HG03469 (cell line): ENCODE measurements at regions not wholly inside any gene's neighbourhood (a gene's known extent, or its start where the extent isn't known, plus 50 kb on each side); places are given as distances from the start of the nearest gene placed in this dataset.

Experiments used
- ATAC-seq: cut with Tn5 transposase; IDR thresholded peaks from one replicate; pipeline ENCODE4 v1.9.1; 2021; ENCODE audit warnings: mild to moderate bottlenecking, moderate library complexity, moderate number of reproducible peaks; ENCODE audit not compliant: unreplicated experiment

DNA sequence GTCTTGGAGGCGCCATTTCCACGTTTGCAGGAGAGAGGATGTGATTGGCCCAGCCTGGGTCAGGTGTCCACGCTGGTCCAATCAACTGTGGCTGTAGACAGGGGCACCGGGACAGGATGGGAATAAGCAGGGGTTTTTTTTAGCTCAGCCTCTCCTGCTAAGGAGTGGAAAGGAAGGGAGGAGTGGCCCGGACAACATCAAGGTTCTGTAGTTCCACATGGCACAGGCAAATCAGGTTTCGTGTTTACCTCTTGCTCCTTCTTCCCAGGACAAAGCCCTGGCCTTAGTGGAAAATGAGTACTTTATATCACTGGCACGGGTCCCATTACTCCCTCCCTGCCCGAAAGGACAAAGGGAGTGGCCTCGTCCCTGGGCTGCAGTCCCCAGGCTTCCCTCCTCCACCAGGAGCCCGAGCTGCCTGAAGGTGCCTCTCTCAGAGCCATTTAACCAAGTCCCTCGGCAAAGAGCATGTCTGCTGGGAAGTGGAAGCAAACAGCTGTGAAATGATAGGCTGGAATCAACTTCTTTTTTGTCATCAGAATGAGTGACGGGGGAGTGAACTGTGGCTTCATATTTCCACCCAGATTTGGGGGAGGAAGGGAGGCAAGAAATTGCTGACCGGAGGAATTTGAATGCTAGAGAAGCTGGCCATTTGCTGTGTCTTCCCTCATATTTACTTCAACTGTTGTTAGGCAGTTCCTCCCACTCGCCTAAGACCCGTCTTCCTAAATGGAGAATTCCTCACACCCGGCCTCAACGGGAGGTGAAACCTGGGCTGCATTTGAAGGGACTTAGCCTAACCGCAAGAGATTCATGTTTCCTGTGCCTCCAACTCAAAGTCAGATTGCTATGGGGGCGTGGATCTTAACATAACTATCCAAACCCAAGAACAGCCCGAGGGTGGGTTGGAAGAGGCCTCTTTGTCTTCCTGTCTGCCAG, 84.9 kb upstream of the SLC44A3 start:
- no peak for ATAC-seq

GRCh38 chr1:94731891-94732290, 88.3 kb upstream of the SLC44A3 start:
- no peak for ATAC-seq

DNA sequence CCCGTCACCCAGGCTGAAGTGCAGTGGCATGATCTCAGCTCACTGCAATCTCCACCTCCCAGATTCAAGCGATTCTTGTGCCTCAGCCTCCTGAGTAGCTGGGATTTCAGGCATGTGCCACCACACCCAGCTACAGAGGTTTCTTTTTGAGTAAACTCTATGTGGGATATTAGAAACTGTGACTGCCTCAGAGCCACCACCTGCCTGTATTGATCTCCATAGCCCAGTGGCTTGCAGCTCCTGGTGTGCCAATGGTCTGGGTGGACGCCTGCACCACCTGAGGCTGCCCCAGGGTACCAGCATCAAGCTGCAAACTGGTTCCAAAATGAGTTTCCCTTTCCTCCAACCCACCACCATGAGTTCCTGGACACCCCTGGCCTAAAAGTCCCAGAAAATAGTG, 89.7 kb upstream of the SLC44A3 start:
- no peak for ATAC-seq

GRCh38 chr1:94729267-94729666, 90.9 kb upstream of the SLC44A3 start:
- ATAC-seq: no peak

GRCh38 chr1:94727846-94728715, 92.1 kb upstream of the SLC44A3 start:
- ATAC-seq: no peak

- ATAC-seq: no peak
These were observed 93.0 kb upstream of the SLC44A3 start for GRCh38 chr1:94726981-94727685.

- ATAC-seq: no peak
These were observed 94.6 kb upstream of the SLC44A3 start for GRCh38 chr1:94725566-94725965.

DNA sequence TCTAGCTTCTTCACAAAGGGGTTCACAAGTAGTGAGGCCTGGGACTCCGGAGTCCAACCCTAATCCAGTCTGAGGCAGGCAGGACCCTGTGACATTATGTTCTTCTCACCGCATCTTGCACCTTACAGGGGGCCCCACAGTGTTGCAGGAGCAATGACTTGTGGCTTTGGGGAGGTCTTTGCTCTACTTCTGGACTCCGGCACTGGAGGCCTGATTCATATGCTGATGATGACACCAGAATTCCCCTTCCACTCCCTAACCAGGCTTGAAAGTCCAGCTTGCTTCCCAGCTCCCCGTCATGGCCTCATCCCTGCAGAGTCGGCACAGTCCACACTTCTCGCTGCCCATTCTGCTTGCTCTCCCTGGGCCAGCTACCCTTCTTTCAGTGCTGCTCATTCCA, 96.3 kb upstream of the SLC44A3 start:
- ATAC-seq: no peak

- ATAC-seq: no peak
These were observed 96.7 kb upstream of the SLC44A3 start for GRCh38 chr1:94723463-94723862.

GRCh38 chr1:94722181-94722580, 98.0 kb upstream of the SLC44A3 start:
- ATAC-seq: no peak

DNA sequence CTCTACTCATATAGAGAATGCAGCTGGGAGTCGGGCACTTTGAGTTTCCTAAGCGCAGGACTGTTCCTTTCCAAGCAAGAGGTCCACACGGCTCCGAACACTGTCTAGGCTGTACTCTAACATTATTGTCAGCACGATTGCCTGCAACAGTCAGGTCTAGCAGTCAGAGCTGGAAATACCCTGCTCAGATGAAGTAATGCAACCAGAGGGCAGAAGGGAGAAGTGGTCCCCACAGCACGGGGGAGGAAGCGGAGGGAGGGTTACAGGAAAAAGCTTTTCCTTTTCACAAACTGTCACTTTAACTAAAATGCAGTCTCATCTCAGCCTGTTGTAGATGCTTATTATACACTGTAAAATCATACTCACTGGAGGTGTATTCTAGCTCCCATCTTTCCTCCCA, 98.9 kb upstream of the SLC44A3 start:
- no peak for ATAC-seq

- ATAC-seq: peak; percentile 100
These were observed 100.0 kb upstream of the SLC44A3 start for GRCh38 chr1:94719926-94720793.

GRCh38 chr1:94716965-94717364, 103.2 kb upstream of the SLC44A3 start:
- no peak for ATAC-seq

- ATAC-seq: no peak
These were observed 104.8 kb upstream of the SLC44A3 start for GRCh38 chr1:94715321-94715720.

DNA sequence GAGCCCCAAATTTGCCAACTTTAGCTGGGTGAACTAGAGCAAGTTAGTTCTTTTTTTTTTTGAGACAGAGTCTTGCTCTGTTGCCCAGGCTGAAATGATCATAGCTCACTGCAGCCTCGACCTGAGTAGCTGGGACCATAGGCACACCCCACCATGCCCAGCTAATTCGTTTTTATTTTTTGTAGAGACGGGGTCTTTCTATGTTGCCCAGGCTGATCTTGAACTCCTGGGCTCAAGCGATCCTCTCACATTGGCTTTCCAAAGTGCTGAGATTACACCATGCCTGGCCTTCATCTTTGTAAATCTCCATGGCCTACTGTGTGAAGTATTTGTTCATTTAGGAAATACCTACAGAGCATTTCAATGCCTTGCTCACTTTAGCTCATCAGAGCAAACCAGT, 105.6 kb upstream of the SLC44A3 start:
- no peak for ATAC-seq

GRCh38 chr1:94714152-94714551, 106.0 kb upstream of the SLC44A3 start:
- no peak for ATAC-seq

DNA sequence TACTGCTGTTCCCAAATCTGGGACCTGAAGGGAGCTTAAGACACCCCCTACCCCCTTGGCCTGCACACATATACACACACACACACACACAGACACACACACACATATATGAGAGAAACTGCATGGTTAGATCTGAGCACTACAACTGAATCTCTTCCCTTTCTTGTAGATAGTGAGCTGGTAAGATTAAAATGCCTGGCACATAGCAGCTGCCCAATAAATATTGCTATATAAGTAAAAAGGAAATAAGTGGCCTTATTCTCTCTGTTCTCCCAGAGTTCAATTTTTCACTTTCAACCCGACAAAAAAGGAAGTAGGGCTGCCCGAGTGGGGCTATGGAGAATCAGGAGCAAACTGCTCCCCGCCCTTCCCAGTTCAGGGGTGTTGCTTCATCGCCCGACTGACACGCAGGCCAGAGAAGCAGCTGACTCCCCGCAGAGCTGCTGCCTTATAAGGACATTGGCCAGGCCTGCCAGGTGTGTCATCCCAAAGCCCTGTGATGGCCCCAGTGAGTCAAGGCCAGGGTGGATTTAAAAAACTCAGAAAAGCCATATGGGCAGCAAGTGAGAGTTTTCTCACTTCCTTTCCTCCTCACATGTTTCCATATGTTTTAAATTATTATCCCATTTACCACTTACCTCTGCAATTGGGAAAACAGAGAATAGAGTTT, 106.5 kb upstream of the SLC44A3 start:
- ATAC-seq: peak; percentile 85

GRCh38 chr1:94709891-94710581, 110.1 kb upstream of the SLC44A3 start:
- no peak for ATAC-seq

DNA sequence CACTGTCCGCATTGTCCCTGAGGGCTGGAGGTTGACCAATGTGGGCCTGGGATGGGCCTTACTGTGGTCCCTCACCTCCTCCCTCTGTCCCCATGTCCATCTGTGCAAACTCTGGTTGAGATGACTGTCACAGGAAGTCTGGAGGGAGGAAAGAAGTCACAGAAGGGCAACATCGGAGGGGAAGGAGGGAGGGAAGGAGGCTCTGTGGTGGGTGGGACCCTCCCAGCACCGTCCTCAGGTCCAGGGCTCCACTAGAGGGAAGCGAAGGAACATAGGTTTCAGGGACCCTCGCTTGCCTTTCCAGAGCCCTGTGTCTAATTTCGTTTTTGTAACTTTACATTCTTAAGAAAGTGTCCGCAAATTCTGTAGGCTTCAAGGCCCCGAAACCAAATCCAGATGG, 111.3 kb upstream of the SLC44A3 start:
- ATAC-seq: no peak
